Stimulated activated naive CD8-positive, alpha-beta T cell treated with anti-CD3 and anti-CD28 coated beads, Interleukin-15, amount 100 ng/mL, for 72 hours (primary cell): ENCODE measurements at regions not wholly inside any gene's neighbourhood (a gene's known extent, or its start where the extent isn't known, plus 50 kb on each side); places are given as distances from the start of the nearest gene placed in this dataset.
"Not testable (repeated sequence)": the region's sequence is repeated elsewhere in the genome, so short reads cannot be mapped to it uniquely, and the experiment has no call there.

ENCODE experiments used
- ATAC-seq: fragments of 150-1000 bp; cut with Tn5 transposase; 2 replicates; pipeline ENCODE4 v1.10.0; 2021; ENCODE audit warnings: mild to moderate bottlenecking, moderate library complexity
- DNase-seq, 2 donors: peaks; one replicate each; pipeline ENCODE4 v3.0.0; 2021 to 2022
- H3K27ac Mint-ChIP-seq, 2 donors: one replicate each; pipeline ENCODE4 v1.8.0; 2022; ENCODE audit warnings: mild to moderate bottlenecking in 2 of 2, mixed read lengths in 2 of 2, moderate library complexity in 2 of 2
- H3K27me3 Mint-ChIP-seq: one replicate; pipeline ENCODE4 v1.8.0; 2022; ENCODE audit warnings: mixed read lengths
- H3K4me1 Mint-ChIP-seq: one replicate; pipeline ENCODE4 v1.8.0; 2022; ENCODE audit warnings: mild to moderate bottlenecking, mixed read lengths
- H3K4me3 Mint-ChIP-seq, 2 donors: one replicate each; pipeline ENCODE4 v1.8.0; 2022; ENCODE audit warnings: mild to moderate bottlenecking in 2 of 2, mixed read lengths in 2 of 2, moderate library complexity in 1 of 2
- H3K9me3 Mint-ChIP-seq, 2 donors: one replicate each; pipeline ENCODE4 v1.8.0; 2022; ENCODE audit warnings: mixed read lengths in 2 of 2

DNA sequence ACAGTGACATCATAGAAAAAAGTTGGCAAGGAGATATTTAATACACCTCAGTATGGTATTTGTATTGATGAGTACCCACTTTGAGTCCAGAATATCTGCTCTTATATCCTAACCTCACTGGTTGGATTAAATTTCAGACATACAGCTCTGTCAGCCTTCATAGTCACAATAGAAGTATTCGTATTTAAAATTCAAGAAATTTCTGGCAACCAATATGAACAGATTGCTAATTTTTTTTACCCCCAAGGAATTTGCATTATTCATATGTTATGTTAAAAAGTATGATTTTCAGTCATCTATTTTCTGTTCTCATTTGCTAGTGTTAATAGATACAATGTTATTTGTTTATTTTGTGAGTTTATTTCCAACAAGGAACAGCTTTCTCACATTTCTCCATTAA, 1306.8 kb upstream of the NXPH2 start:
- Mint-ChIP-seq H3K4me3 (no peak overlapping the region), H3K27ac (no peak overlapping the region), H3K9me3 (peaks cover 0 to 11% of the 10 kb centered on the region in 2 donors), H3K4me1 (no peaks in the 10 kb centered on the region), H3K27me3 (no peaks in the 10 kb centered on the region)
- no peak for ATAC-seq
- no peak for DNase-seq

- Mint-ChIP-seq H3K4me1 (no peaks in the 10 kb centered on the region), H3K27me3 (no peaks in the 10 kb centered on the region), H3K27ac (no peak overlapping the region), H3K4me3 (no peak overlapping the region), H3K9me3 (peaks cover 0 to 7% of the 10 kb centered on the region in 2 donors)
- no peak for ATAC-seq
- DNase-seq, result no peak
These were observed 1305.5 kb upstream of the NXPH2 start for GRCh38 chr2:140085674-140086073.

GRCh38 chr2:140079038-140079437, 1298.8 kb upstream of the NXPH2 start:
- H3K27ac Mint-ChIP-seq, result no peak overlapping the region
- H3K4me1 Mint-ChIP-seq, result no peaks in the 10 kb centered on the region
- no peak overlapping the region for H3K4me3 Mint-ChIP-seq
- DNase-seq (no peak), ATAC-seq (no peak)
- H3K27me3 Mint-ChIP-seq, result no peaks in the 10 kb centered on the region
- peaks cover 7 to 14% of the 10 kb centered on the region in 2 donors for H3K9me3 Mint-ChIP-seq

GRCh38 chr2:140076164-140076563, 1296.0 kb upstream of the NXPH2 start:
- H3K27ac Mint-ChIP-seq, result no peak overlapping the region
- peaks cover 16 to 20% of the 10 kb centered on the region in 2 donors for H3K9me3 Mint-ChIP-seq
- no peak overlapping the region for H3K4me3 Mint-ChIP-seq
- H3K4me1 Mint-ChIP-seq, result no peaks in the 10 kb centered on the region
- DNase-seq, result no peak
- ATAC-seq, result no peak
- H3K27me3 Mint-ChIP-seq, result no peaks in the 10 kb centered on the region

GRCh38 chr2:140073763-140074162, 1293.6 kb upstream of the NXPH2 start:
- H3K27me3 Mint-ChIP-seq, ATAC-seq, H3K4me1 Mint-ChIP-seq, H3K27ac Mint-ChIP-seq, H3K4me3 Mint-ChIP-seq, DNase-seq: not testable (repeated sequence)
- H3K9me3 Mint-ChIP-seq, result peaks cover 18 to 27% of the 10 kb centered on the region in 2 donors

GRCh38 chr2:140067661-140068060, 1287.5 kb upstream of the NXPH2 start:
- ATAC-seq, result no peak
- DNase-seq, result no peak
- H3K9me3 Mint-ChIP-seq, result peaks cover 12 to 16% of the 10 kb centered on the region in 2 donors
- no peak overlapping the region for H3K27ac Mint-ChIP-seq
- no peak overlapping the region for H3K4me3 Mint-ChIP-seq
- H3K27me3 Mint-ChIP-seq, result no peaks in the 10 kb centered on the region
- no peaks in the 10 kb centered on the region for H3K4me1 Mint-ChIP-seq

DNA sequence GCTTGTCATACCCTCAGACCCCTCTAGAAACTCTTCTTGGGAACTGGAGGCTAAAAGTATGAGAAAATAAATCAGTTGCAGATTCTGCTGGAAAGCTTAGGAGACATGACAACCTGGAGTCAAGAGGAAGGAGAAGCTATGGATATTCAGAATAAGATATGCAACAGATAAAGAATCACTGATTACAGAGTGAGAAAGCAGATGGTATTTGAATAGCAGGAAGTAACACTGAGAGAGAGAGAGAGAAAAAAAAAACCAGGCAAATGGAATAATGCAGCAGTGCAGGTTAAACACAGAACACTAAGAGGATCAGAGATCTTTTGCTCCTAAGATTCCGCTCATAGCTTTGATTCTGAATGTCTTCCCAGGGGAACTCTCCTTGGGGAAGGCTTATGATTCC, 1284.1 kb upstream of the NXPH2 start:
- H3K9me3 Mint-ChIP-seq, result peaks cover 5 to 6% of the 10 kb centered on the region in 2 donors
- ATAC-seq (no peak), DNase-seq (no peak)
- H3K27me3 Mint-ChIP-seq, result no peaks in the 10 kb centered on the region
- no peak overlapping the region for H3K4me3 Mint-ChIP-seq
- H3K27ac Mint-ChIP-seq, result no peak overlapping the region
- no peaks in the 10 kb centered on the region for H3K4me1 Mint-ChIP-seq

GRCh38 chr2:140063356-140063755, 1283.2 kb upstream of the NXPH2 start:
- ATAC-seq, result no peak

GRCh38 chr2:140061240-140061639, 1281.0 kb upstream of the NXPH2 start:
- Mint-ChIP-seq H3K27ac (no peak overlapping the region), H3K9me3 (peaks cover 5 to 9% of the 10 kb centered on the region in 2 donors), H3K4me1 (no peaks in the 10 kb centered on the region), H3K27me3 (no peaks in the 10 kb centered on the region), H3K4me3 (no peak overlapping the region)
- ATAC-seq, result no peak
- no peak for DNase-seq

More at GRCh38 chr2:140063356-140063755, 1283.2 kb upstream of the NXPH2 start:
- H3K4me1 Mint-ChIP-seq, result no peaks in the 10 kb centered on the region
- no peaks in the 10 kb centered on the region for H3K27me3 Mint-ChIP-seq
- DNase-seq, result no peak
- H3K4me3 Mint-ChIP-seq, result no peak overlapping the region
- H3K27ac Mint-ChIP-seq, result no peak overlapping the region
- H3K9me3 Mint-ChIP-seq, result peaks cover 5% of the 10 kb centered on the region in 2 donors

GRCh38 chr2:140057928-140058327, 1277.7 kb upstream of the NXPH2 start:
- Mint-ChIP-seq H3K4me3 (no peak overlapping the region), H3K27ac (no peak overlapping the region), H3K9me3 (peaks cover 7 to 10% of the 10 kb centered on the region in 2 donors), H3K4me1 (no peaks in the 10 kb centered on the region), H3K27me3 (no peaks in the 10 kb centered on the region)
- ATAC-seq, result no peak
- DNase-seq, result no peak

DNA sequence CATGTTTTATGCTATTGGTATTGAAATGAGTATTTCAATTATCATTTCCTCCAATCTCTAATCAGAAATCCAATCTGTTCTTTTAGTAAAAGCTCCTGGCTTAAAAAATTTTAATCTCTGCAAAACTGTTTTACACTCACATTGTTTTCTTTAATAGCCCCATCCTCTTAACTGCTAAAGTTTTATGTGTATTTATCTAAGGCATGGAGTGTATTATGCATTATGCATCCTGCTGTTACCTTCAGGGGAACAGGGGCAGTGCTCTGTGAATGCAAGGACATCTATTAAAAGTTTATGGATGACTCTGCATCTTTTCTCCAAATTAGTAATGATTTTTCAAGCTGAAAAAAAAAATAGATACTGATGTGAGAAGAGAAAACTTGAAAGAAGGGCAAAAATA, 1261.6 kb upstream of the NXPH2 start:
- Mint-ChIP-seq H3K27ac (no peak overlapping the region), H3K27me3 (no peaks in the 10 kb centered on the region), H3K9me3 (peaks cover 17 to 28% of the 10 kb centered on the region in 2 donors), H3K4me1 (no peaks in the 10 kb centered on the region), H3K4me3 (no peak overlapping the region)
- DNase-seq (no peak), ATAC-seq (no peak)

DNA sequence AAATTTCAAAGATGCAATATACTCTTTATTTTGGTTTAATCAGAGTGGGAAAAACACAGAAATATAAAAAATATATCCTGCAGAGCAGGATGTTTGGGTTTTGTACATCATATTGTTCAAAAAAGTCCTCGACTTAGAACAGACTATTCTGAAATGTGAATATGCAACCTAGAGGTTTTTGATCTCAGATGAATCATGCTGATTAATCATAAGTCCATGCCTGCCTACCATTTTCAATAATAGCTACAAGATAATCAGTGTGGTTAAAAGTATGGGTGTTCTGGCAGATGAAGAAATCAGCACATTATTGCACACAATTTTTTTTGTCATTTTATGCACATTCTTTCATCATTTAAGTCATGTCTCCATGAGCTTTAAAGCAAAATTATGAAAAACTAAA, 1261.0 kb upstream of the NXPH2 start:
- Mint-ChIP-seq H3K27me3 (no peaks in the 10 kb centered on the region), H3K9me3 (peaks cover 17 to 28% of the 10 kb centered on the region in 2 donors), H3K27ac (no peak overlapping the region), H3K4me1 (no peaks in the 10 kb centered on the region), H3K4me3 (no peak overlapping the region)
- DNase-seq (no peak), ATAC-seq (no peak)

DNA sequence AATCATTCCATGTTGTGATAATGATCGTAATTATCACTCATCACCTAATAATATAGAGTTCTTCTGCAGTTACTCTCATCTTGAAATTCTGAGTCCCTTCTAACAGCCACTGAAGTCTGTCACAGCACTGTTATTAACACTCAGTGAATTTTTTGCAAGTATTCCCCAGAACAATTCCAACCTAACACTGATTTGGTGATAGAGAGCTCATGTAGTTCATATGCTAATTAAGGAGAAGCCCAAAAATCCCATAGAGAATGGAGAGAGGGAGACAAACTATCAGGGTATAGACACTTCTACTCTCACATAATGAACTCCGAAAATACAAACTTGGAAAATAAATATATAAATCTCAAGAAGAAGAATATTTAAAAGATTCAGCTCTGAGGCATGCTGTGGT, 1253.4 kb upstream of the NXPH2 start:
- no peak overlapping the region for H3K4me3 Mint-ChIP-seq
- peaks cover under 1 to 9% of the 10 kb centered on the region in 2 donors for H3K9me3 Mint-ChIP-seq
- no peak overlapping the region for H3K27ac Mint-ChIP-seq
- DNase-seq (no peak), ATAC-seq (no peak)
- no peaks in the 10 kb centered on the region for H3K27me3 Mint-ChIP-seq
- no peaks in the 10 kb centered on the region for H3K4me1 Mint-ChIP-seq

DNA sequence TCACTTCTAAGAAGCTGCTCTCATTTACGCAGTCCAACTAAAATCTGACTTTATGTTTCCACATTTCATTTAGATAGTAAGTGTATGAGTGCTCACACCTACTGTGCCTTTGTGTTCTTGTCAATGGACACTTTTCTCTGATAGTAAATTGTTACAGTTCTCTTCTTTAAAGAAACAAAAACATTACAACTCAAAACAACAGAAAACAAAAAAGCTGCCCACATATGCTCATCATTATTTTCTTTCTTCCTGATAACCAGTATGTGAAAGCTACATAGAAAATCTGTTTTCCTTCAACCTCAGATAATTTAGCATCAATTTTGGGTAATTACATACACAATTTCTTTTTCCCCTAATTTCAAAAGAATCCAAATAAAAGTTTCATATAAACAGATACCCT, 1247.8 kb upstream of the NXPH2 start:
- Mint-ChIP-seq H3K4me1 (no peaks in the 10 kb centered on the region), H3K27ac (no peak overlapping the region), H3K4me3 (no peak overlapping the region), H3K9me3 (peaks cover 5 to 8% of the 10 kb centered on the region in 2 donors), H3K27me3 (no peaks in the 10 kb centered on the region)
- ATAC-seq (no peak), DNase-seq (no peak)

DNA sequence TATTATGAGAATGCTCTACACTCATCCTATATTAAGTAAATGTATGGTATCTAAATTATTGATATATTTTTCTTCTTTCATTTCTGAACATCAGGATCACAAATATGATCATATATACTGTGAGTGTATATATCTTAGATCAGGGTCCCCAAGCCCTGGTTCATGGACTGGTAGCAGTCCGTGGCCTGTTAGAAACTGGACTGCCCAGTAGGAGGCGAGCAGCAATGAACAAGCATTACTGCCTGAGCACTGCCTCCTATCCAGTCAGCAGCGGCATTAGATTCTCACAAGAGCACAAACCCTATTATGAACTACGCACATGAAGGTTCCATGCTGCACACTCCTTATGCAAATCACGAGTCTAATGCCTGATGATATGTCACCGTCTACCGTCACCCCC, 1247.1 kb upstream of the NXPH2 start:
- DNase-seq (no peak), ATAC-seq (no peak)
- Mint-ChIP-seq H3K4me1 (no peaks in the 10 kb centered on the region), H3K4me3 (no peak overlapping the region), H3K9me3 (peaks cover 5 to 8% of the 10 kb centered on the region in 2 donors), H3K27me3 (no peaks in the 10 kb centered on the region), H3K27ac (no peak overlapping the region)

DNA sequence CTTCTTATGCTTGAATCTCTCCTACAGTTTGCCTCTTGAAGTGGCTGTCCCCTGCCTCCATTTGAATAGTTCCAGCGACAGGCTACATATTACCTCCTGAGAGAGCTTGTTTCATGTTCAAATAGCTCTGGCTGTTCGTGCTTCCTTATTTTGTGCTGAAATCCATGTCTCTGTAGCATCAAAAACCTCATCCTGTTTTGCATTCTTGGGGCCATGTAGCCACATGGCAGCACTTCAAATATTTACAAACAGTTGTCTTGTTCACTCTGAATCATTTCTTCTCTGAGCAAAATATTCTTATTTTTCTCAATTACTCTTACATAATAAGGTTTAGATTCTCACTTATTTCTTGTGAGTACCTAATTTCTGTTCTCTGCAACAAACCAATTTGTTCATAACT, 1243.1 kb upstream of the NXPH2 start:
- H3K4me1 Mint-ChIP-seq, result no peaks in the 10 kb centered on the region
- no peak for DNase-seq
- no peak for ATAC-seq
- no peak overlapping the region for H3K27ac Mint-ChIP-seq
- no peaks in the 10 kb centered on the region for H3K27me3 Mint-ChIP-seq
- H3K9me3 Mint-ChIP-seq, result peaks cover 0 to under 1% of the 10 kb centered on the region in 2 donors
- no peak overlapping the region for H3K4me3 Mint-ChIP-seq

- no peaks in the 10 kb centered on the region for H3K4me1 Mint-ChIP-seq
- no peak overlapping the region for H3K27ac Mint-ChIP-seq
- no peaks in the 10 kb centered on the region for H3K9me3 Mint-ChIP-seq
- no peak overlapping the region for H3K4me3 Mint-ChIP-seq
- DNase-seq (no peak), ATAC-seq (no peak)
- H3K27me3 Mint-ChIP-seq, result no peaks in the 10 kb centered on the region
These were observed 1238.4 kb upstream of the NXPH2 start for GRCh38 chr2:140018541-140018940.
